HFF-Myc (cell line): ENCODE measurements at regions not wholly inside any gene's neighbourhood (a gene's known extent, or its start where the extent isn't known, plus 50 kb on each side); places are given as distances from the start of the nearest gene placed in this dataset.

Source experiments
- DNase-seq: peaks from one replicate; pipeline ENCODE4 v3.0.0-alpha.2; 2011; ENCODE audit warnings: low read depth; ENCODE audit errors: extremely low read depth
- H3K4me3 ChIP-seq: replicated peaks from 2 replicates; pipeline ENCODE4 v1.5.1; 2011; ENCODE audit warnings: low read depth, mild to moderate bottlenecking, control low read depth, low read length
- TF ChIP-seq, protein P1 (sequence below): IDR thresholded peaks from 2 replicates; pipeline ENCODE4 v1.5.1; 2012; ENCODE audit warnings: mild to moderate bottlenecking, low read depth, low read length, control low read depth; ENCODE audit errors: missing control alignments

- no peak overlapping the region for H3K4me3 ChIP-seq
- TF ChIP-seq, protein P1, sequence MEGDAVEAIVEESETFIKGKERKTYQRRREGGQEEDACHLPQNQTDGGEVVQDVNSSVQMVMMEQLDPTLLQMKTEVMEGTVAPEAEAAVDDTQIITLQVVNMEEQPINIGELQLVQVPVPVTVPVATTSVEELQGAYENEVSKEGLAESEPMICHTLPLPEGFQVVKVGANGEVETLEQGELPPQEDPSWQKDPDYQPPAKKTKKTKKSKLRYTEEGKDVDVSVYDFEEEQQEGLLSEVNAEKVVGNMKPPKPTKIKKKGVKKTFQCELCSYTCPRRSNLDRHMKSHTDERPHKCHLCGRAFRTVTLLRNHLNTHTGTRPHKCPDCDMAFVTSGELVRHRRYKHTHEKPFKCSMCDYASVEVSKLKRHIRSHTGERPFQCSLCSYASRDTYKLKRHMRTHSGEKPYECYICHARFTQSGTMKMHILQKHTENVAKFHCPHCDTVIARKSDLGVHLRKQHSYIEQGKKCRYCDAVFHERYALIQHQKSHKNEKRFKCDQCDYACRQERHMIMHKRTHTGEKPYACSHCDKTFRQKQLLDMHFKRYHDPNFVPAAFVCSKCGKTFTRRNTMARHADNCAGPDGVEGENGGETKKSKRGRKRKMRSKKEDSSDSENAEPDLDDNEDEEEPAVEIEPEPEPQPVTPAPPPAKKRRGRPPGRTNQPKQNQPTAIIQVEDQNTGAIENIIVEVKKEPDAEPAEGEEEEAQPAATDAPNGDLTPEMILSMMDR, result no peak
- no peak for DNase-seq
Measured at GRCh38 chr3:73733746-73734145, 109.0 kb upstream of the PDZRN3 start.

- TF ChIP-seq, protein P1, result no peak
- no peak for DNase-seq
- no peak overlapping the region for H3K4me3 ChIP-seq
Measured at GRCh38 chr3:73729969-73730440, 105.3 kb upstream of the PDZRN3 start.

- TF ChIP-seq, protein P1, result no peak
- no peak for DNase-seq
- no peak overlapping the region for H3K4me3 ChIP-seq
Measured at GRCh38 chr3:73727854-73728253, 103.1 kb upstream of the PDZRN3 start.

DNA sequence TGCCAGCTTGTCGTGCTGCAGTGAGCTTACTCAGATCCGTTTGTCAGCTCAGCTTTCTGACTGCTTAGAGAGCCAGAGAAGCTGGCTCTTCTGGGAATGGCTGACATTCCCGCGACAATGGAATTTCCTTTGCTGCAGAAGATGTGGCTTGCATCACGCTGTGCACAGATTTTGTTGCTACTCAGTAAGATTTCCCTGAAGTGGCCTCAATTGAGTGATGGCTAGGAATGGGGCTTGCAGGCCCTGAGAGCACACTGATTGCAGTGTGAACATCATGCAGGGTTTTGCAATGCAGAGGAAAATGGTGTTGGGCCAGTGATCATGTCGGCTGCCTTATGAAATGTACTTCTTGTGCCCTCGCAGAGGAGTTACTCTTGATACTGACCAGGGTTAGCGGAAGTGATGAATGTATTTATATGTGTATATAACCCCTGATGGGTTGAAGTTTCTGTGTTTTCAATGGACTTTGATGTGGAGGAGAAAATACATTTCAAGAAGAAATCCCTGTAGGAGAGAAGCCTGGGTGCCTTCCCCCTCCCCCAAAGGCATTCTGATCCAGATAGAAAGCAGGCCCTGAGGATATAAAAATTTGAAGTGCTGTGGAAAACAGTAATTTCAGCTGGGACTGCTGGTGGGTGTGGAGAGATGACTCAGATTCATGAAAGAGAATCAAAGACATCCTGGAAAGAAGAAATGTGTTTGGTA, 102.5 kb upstream of the PDZRN3 start:
- DNase-seq, result no peak
- TF ChIP-seq, protein P1, result no peak
- H3K4me3 ChIP-seq, result no peak overlapping the region

GRCh38 chr3:73723596-73723995, 98.9 kb upstream of the PDZRN3 start:
- no peak overlapping the region for H3K4me3 ChIP-seq
- TF ChIP-seq, protein P1, result no peak
- DNase-seq, result no peak

- no peak for DNase-seq
- TF ChIP-seq, protein P1, result no peak
Measured at GRCh38 chr3:73719861-73720260, 95.1 kb upstream of the PDZRN3 start.

More at GRCh38 chr3:73719861-73720260, 95.1 kb upstream of the PDZRN3 start:
- no peak overlapping the region for H3K4me3 ChIP-seq
